ENCODE measurements at regions not wholly inside any gene's neighbourhood (a gene's known extent, or its start where the extent isn't known, plus 50 kb on each side); places are given as distances from the start of the nearest gene placed in this dataset.

DNA sequence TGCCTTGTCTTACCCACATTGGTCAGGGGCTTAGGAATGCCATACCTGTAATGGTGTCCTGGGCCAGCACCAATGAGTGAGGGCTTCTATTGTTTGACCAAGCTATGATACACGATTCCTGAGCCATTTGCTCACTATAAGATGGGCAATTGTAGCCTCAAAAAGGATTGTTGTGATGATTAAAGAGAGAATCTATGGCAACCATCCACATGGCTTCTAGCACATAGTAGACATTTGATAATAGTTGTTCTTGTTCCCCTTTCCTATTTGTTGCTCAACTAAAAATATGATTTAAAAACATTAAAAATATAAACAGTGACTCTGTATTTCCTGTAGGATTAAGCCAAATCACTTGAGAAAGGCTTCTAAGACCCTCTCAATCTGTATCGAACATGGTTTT, 366.1 kb downstream of the PCNX1 start:
- TF ChIP-seq POLR2AphosphoS5 (IDR thresholded peaks at IDR 0.05; ENCODE audit: low read depth) = no peak
- TF ChIP-seq, protein P1, sequence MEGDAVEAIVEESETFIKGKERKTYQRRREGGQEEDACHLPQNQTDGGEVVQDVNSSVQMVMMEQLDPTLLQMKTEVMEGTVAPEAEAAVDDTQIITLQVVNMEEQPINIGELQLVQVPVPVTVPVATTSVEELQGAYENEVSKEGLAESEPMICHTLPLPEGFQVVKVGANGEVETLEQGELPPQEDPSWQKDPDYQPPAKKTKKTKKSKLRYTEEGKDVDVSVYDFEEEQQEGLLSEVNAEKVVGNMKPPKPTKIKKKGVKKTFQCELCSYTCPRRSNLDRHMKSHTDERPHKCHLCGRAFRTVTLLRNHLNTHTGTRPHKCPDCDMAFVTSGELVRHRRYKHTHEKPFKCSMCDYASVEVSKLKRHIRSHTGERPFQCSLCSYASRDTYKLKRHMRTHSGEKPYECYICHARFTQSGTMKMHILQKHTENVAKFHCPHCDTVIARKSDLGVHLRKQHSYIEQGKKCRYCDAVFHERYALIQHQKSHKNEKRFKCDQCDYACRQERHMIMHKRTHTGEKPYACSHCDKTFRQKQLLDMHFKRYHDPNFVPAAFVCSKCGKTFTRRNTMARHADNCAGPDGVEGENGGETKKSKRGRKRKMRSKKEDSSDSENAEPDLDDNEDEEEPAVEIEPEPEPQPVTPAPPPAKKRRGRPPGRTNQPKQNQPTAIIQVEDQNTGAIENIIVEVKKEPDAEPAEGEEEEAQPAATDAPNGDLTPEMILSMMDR (IDR thresholded peaks at IDR 0.05; ENCODE audit: insufficient read depth, low read length) = no peak
